ENCODE measurements at regions not wholly inside any gene's neighbourhood (a gene's known extent, or its start where the extent isn't known, plus 50 kb on each side); places are given as distances from the start of the nearest gene placed in this dataset.
"Not testable (repeated sequence)": the region's sequence is repeated elsewhere in the genome, so short reads cannot be mapped to it uniquely, and the experiment has no call there.

DNA sequence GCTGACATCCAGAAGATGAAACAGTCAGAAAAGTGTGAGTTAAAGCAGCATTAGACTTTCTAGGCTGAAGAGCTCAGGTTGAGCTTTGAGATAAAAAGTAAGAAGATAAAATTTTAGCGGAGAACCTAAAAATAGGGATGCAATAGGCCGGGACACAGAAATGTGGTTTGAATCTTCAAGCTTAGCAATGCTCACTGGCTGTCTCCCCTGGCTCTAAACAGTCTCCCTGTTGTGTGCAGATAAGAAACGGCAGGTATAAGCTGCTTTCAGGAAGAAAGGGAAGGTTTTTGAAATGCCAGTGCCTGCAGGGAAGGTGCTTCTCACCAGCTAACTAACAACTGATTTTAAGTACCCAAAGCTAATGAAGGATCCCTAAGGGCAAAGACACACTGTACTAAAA, 718.7 kb upstream of the SGO1 start:
- DNase-seq: no peak

GRCh38 chr3:20898962-20899361, 713.0 kb upstream of the SGO1 start:
- DNase-seq: no peak

- DNase-seq: no peak
Observed at GRCh38 chr3:20890111-20890519, 704.1 kb upstream of the SGO1 start.

GRCh38 chr3:20878691-20879090, 692.7 kb upstream of the SGO1 start:
- DNase-seq: no peak

DNA sequence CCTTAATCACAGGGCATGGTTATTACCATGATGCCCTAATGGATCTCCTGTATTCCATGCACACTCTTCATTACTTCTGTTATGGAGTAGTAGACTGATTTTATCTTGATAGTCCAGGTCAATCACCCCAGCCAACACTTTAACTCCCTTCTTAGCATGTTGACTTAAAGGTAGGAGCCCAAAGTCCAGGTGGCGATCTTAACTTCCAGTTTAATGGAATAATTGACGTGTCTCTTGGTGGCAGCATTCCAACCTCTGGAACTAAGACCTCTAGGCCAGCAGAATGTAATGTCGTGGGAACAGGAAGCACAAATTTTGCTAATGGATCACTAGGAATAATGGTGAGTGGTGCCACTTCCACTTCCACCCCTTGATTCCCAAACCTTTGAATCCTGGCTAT, 687.2 kb upstream of the SGO1 start:
- DNase-seq: no peak

- no peak for DNase-seq
Observed at GRCh38 chr3:20870106-20870899, 684.3 kb upstream of the SGO1 start.

- no peak for DNase-seq
Observed at GRCh38 chr3:20865803-20866202, 679.8 kb upstream of the SGO1 start.

GRCh38 chr3:20861454-20861853, 675.4 kb upstream of the SGO1 start:
- DNase-seq: no peak

DNA sequence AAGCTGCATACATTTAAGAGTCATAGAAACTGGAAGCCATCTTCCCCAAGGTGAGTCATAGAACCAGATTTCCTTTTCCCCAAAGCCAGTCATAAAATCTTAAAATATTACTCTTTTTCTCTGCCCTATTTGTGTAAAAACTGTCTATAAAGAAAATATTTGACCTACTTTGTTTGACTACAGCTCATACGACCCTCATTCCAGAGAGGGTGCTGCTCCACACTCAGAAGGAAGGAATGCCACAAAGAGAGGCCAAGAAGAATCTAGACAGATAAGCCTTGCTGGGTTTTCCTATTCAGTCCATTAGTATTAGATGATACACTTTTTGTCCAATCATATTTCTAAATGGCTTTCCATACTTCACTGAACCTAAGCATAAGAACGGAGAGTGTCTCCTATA, 671.6 kb upstream of the SGO1 start:
- no peak for DNase-seq

DNA sequence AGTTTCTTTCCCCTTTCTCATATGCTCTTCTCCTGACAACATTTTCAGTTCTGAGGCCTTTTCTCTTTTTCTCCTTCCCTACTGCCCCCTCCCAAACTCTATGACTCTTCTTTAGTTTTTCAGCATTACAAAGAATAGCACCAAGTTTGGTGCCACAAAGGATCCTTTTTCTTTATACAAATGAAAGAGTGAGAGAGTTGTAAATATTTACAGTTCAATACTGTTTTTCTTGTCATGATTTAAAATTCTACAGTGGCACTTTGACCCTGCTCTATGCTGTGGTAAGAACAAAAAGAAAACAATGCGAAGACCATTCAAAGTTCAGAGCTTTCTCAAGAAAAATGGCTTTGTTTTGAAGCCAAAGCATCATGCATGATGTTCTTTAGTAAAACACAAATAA, 667.9 kb upstream of the SGO1 start:
- DNase-seq: no peak

- no peak for DNase-seq
Observed at GRCh38 chr3:20852712-20853111, 666.7 kb upstream of the SGO1 start.

GRCh38 chr3:20849975-20850374, 664.0 kb upstream of the SGO1 start:
- DNase-seq: no peak

DNA sequence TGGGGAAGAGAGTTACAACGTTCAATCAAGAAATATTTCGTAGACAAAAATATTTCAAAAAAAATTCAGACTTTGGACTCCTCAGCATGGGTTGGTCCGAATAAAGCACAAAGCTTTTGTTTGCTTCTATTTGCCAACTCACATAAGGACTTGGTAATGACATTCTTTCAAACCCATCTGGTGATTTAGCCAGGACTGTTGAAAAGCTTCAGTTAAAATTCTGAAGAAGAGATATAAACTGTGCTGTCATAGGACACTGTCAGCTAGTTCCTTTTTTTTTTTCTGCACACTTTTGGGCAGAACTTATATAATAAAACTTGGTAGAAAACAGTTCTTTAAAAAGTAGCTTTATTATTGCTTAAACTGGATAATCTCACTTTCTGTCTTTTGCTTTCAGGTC, 660.8 kb upstream of the SGO1 start:
- DNase-seq: no peak

GRCh38 chr3:20846066-20846465, 660.1 kb upstream of the SGO1 start:
- no peak for DNase-seq

DNA sequence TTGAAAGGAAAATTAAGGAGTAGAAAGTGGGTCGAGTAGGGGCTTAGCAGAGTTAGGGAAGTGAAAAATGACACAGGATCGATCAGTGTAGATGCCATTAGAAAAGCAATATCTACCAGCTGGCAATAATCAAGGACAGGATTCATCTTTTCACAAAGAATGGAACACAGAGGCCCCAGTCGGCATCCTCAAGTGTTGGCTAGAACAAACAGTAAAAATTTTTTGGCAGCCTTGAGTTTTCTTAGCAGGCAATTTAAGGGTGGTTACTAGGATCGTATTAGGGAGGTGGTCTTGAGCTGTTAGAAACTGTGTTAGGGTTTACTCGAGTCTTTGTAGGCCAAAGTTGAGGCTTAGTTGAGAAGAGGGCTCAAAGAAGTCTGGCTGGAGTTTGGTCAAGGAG, 658.8 kb upstream of the SGO1 start:
- DNase-seq: no peak

DNA sequence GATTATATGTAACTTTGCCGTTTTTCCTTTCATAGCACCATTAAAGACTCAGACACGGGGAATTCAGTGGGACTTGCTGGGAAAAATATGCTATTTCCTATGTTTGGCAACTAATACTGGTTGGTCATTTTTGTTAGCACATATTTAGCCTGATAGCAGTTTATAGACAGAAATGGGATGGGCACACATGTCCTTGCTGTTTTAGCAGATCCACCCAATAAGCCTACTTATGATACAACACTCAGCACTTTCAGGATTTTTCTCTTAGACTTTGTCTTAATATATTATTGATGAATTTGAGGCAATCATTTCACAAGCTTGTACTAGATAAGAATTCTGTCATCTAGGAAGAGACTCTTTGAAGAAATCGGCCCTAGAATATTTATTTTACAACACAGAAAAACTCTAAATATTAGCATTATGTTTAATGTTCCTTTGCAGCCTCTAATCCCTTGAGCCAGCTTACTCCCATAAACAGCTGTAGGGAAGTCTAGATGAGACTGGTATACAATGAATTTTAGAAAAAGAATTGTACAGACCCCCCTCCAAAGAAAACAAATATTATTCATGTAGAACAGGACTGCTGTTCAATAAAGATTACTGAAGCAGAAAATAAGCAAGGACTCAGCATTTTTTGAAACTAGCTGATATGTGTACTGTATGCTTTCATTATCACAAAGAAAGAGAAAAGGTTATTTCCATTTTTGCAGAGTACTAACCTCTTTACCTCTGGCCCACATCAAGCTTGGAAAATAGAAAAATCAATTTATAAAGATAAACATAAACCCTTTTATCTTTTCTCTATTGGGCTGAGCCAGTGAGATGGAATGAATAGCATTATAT, 656.8 kb upstream of the SGO1 start:
- no peak for DNase-seq

DNA sequence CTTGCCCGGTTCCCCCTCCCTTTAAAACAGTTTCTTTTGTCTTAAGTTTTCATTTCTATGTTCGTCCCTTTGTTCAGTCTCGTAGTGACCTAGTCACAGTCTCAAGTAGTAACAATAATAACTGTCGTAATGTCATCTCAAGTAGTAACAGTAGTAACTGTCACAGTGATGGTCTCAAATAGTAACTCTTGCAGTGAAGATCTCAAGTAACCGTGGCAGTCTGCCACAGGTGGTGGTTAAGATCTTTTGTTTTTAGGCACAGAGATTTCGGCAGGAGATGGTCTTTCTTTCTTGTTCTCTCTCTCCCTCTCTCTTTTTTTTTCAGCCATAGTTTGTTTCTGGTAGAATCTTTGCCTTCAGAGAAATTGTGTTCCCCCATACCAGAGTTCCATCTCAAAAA, 656.0 kb upstream of the SGO1 start:
- DNase-seq: no peak

DNA sequence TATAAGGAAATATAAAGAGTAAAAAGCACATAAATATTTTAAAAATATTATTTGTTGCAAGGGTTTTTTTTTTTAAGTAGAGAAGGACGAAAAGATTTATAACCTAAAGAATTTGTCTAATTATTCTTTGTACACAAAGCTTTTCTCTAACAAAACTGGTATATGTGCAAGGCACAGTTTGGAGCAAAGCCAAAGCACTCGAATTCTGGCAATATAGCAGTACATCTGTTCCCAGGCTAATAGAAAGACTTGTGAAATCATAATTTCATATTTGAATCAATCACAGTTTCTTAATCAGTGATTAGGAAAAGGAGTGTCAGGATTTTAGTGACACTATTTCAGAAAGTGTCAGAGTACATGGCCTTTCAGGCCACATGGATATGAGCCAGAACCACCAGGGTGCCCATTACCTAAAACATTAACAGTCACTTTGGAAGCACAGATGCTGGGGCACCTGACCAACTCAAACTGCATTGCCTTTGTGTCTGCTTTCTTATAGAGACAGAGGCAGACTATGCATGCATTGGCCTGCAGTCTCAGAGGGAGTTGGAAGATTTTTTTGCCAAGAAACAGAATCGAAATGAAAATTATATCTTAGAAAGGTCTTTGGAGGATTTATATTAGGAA, 651.8 kb upstream of the SGO1 start:
- no peak for DNase-seq

DNA sequence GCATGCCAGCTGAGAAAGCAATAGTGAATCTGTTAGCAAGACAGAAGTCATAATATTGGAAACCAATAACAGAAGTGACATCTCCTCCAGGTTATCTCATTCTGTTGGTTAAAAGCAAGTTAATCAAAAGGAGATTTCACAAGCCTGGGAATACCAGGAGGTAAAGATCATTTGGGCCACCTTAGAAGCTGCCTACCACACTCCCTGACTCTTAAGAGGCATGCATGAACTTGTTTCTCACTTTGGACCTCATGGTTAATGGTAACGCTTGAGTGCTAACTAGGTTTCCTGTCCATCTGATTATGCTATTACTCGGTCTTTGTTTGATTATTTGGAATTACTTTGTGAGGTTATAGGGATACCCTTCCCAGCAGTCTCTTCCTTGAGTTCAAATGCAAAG, 650.8 kb upstream of the SGO1 start:
- no peak for DNase-seq

GRCh38 chr3:20832963-20833362, 647.0 kb upstream of the SGO1 start:
- DNase-seq: no peak

DNA sequence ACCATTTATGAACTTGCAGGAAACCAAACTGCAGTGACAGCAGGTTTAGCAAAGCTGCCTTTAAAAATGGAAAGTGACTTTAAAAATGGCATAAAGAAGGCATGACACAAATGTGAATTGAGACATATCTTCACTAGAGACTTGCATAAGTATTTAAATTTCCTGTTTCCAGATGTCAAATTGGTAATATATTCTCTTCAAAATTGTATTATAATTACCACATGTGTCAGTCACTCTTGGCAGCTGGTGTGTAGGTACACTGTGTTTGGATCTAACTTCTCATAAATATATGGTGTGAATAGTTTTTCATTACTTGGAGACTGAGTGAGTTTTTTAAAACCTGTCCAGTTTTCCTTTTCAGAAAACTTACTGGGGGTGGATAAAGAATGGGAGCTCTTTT, 636.2 kb upstream of the SGO1 start:
- no peak for DNase-seq

DNA sequence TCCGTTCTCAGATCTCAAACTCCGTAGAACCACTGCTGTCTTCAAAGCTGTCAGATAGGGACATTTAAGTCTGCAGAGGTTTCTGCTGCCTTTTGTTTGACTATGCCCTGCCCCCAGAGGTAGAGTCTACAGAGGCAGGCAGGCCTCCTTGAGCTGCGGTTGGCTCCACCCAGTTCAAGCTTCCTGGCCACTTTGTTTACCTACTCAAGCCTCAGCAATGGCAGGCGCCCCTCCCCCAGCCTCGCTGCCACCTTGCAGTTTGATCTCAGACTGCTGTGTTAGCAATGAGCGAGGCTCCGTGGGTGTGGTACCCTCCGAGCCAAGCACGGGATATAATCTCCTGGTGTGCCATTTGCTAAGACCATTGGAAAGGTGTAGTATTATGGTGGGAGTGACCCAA, 634.9 kb upstream of the SGO1 start:
- DNase-seq: not testable (repeated sequence)

GRCh38 chr3:20811631-20812030, 625.6 kb upstream of the SGO1 start:
- DNase-seq: no peak

- no peak for DNase-seq
Observed at GRCh38 chr3:20811006-20811405, 625.0 kb upstream of the SGO1 start.

Measured in femur (tissue), 1 donor.